OCI-LY7 (cell line): ENCODE measurements at regions not wholly inside any gene's neighbourhood (a gene's known extent, or its start where the extent isn't known, plus 50 kb on each side); places are given as distances from the start of the nearest gene placed in this dataset.

Experiments used
- BruUV-seq: library from RNA; stranded (reverse); fragments of 400-500 nt; replicated peaks from 2 replicates; lab custom pipeline; 2021; lab: Mats Ljungman, UMichigan
- CTCF ChIA-PET: fragments of 300-600 bp; sonication (Branson Sonifier 250); formaldehyde crosslinking; loops from one replicate; lab custom pipeline; 2022; ENCODE audit warnings: antibody characterized with exemption; ENCODE audit not compliant: unreplicated experiment; lab: Charles Lee
- POLR2A ChIA-PET: fragments of 300-600 bp; sonication (Branson Sonifier 250); formaldehyde crosslinking; loops from one replicate; lab custom pipeline; 2022; ENCODE audit warnings: antibody characterized with exemption; lab: Charles Lee
- DNase-seq: peaks from one replicate; pipeline ENCODE4 v3.0.0-alpha.2; 2015; ENCODE audit warnings: low spot score
- H2AFZ ChIP-seq: fragments of 200-600 bp; sonication (generic), shearing (Covaris generic); 2 replicates; pipeline ENCODE4 v1.6.1; 2014; ENCODE audit warnings: mild to moderate bottlenecking, antibody characterized with exemption, low read length, moderate library complexity
- H3K27ac ChIP-seq: fragments of 200-600 bp; sonication (generic); 2 replicates; pipeline ENCODE4 v1.5.1; 2014; ENCODE audit warnings: mixed run types, low read depth, mild to moderate bottlenecking, moderate library complexity, low read length, inconsistent platforms; ENCODE audit not compliant: poor library complexity, severe bottlenecking
- H3K36me3 ChIP-seq: fragments of 200-600 bp; sonication (generic); 2 replicates; pipeline ENCODE4 v1.6.1; 2014; ENCODE audit warnings: mild to moderate bottlenecking, antibody characterized with exemption, low read length, moderate library complexity, mixed read lengths; ENCODE audit not compliant: insufficient read depth
- H3K4me1 ChIP-seq: fragments of 200-600 bp; sonication (generic); 2 replicates; pipeline ENCODE4 v1.5.1; 2014; ENCODE audit warnings: mild to moderate bottlenecking, low read length; ENCODE audit not compliant: insufficient read depth, poor library complexity, severe bottlenecking
- H3K4me2 ChIP-seq: fragments of 200-600 bp; sonication (generic); 2 replicates; pipeline ENCODE4 v1.6.1; 2014; ENCODE audit warnings: mild to moderate bottlenecking, low read length
- H3K4me3 ChIP-seq: fragments of 200-600 bp; sonication (generic); 2 replicates; pipeline ENCODE4 v1.5.1; 2014; ENCODE audit warnings: mild to moderate bottlenecking, low read depth, low read length; ENCODE audit not compliant: poor library complexity, severe bottlenecking
- H3K79me2 ChIP-seq: fragments of 200-600 bp; sonication (generic); 2 replicates; pipeline ENCODE4 v1.6.1; 2016; ENCODE audit warnings: low read depth, mild to moderate bottlenecking, low read length, moderate library complexity, mixed read lengths; ENCODE audit not compliant: insufficient read depth
- H3K9me2 ChIP-seq: fragments of 200-600 bp; sonication (generic); 2 replicates; pipeline ENCODE4 v1.6.1; 2016; ENCODE audit warnings: mild to moderate bottlenecking, low read length, mixed read lengths; ENCODE audit not compliant: insufficient read depth
- H3K9me3 ChIP-seq: fragments of 200-600 bp; sonication (generic); 2 replicates; pipeline ENCODE4 v1.6.1; 2014; ENCODE audit warnings: mild to moderate bottlenecking, mixed run types, low read length, mixed read lengths
- H4K20me1 ChIP-seq: fragments of 200-600 bp; sonication (generic); 2 replicates; pipeline ENCODE4 v1.6.1; 2014; ENCODE audit warnings: mild to moderate bottlenecking, antibody characterized with exemption, low read length, moderate library complexity, mixed read lengths; ENCODE audit not compliant: insufficient read depth
- EZH2phosphoT487 ChIP-seq: fragments of 200-600 bp; sonication (generic); IDR thresholded peaks from 2 replicates; pipeline ENCODE4 v1.6.1; 2018; ENCODE audit warnings: low read depth, borderline replicate concordance, mild to moderate bottlenecking, mixed run types, antibody characterized with exemption, low read length, moderate library complexity, mixed read lengths
- intact Hi-C: fragments of 100-400 bp; cut with micrococcal nuclease; formaldehyde crosslinking; loops from one replicate; pipeline ENCODE4 v1.10.0; 2022; ENCODE audit not compliant: unreplicated experiment
- TF ChIP-seq, protein P1 (sequence below): fragments of 200-600 bp; sonication (generic); conservative IDR thresholded peaks from 2 replicates; pipeline ENCODE4 v1.5.1; 2014; ENCODE audit warnings: mild to moderate bottlenecking, antibody characterized with exemption, low read length, moderate library complexity, mixed read lengths

DNA sequence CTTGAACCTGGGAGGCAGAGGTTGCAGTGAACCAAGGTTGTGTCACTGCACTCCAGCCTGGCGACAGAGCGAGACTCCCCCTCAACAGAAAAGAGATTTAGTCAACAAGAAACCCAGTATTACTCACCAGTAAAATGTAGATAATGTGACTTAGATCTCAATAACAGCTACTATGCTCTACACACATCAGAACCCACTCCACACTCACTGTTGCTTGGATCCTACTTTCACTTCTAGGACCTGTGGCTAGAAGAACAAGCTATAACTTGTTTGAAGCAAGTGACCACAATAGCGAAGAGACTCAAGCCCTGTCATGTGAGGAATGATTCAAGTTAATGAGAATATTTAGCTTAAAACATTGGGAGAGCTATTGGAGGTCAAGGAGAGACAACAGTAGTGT is 100.7 kb downstream of the ANXA2 start:
- DNase-seq: no peak
- Histone ChIP-seq H3K9me3 (no peaks in the 10 kb centered on the region), H3K27ac (no peak overlapping the region), H3K4me2 (no peak overlapping the region), H4K20me1 (no peaks in the 10 kb centered on the region), H3K9me2 (no peaks in the 10 kb centered on the region), H3K4me1 (no peaks in the 10 kb centered on the region), H3K79me2 (no peaks in the 10 kb centered on the region), H3K4me3 (no peak overlapping the region), H3K36me3 (no peaks in the 10 kb centered on the region), H2AFZ (no peak overlapping the region)
- no peak for TF ChIP-seq EZH2phosphoT487
- TF ChIP-seq, protein P1, sequence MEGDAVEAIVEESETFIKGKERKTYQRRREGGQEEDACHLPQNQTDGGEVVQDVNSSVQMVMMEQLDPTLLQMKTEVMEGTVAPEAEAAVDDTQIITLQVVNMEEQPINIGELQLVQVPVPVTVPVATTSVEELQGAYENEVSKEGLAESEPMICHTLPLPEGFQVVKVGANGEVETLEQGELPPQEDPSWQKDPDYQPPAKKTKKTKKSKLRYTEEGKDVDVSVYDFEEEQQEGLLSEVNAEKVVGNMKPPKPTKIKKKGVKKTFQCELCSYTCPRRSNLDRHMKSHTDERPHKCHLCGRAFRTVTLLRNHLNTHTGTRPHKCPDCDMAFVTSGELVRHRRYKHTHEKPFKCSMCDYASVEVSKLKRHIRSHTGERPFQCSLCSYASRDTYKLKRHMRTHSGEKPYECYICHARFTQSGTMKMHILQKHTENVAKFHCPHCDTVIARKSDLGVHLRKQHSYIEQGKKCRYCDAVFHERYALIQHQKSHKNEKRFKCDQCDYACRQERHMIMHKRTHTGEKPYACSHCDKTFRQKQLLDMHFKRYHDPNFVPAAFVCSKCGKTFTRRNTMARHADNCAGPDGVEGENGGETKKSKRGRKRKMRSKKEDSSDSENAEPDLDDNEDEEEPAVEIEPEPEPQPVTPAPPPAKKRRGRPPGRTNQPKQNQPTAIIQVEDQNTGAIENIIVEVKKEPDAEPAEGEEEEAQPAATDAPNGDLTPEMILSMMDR: no peak
- CTCF ChIA-PET: interaction anchor here (0.5 to 0.7 kb wide), 2 partner anchors 30 to 543 kb away, joined by 3 read pairs; no protein-coding TSS in a partner anchor
- intact Hi-C loops: no loop called here
- POLR2A ChIA-PET: no interaction called here
- no TSS peak for BruUV-seq
